ENCODE measurements at regions not wholly inside any gene's neighbourhood (a gene's known extent, or its start where the extent isn't known, plus 50 kb on each side); places are given as distances from the start of the nearest gene placed in this dataset.
"Not testable (repeated sequence)": the region's sequence is repeated elsewhere in the genome, so short reads cannot be mapped to it uniquely, and the experiment has no call there.

GRCh38 chr3:98657457-98657856 is 64.0 kb upstream of the CPOX start:
- peak; percentile 79 for TF ChIP-seq CTCF (IDR thresholded peaks at IDR 0.05; ENCODE audit: low read depth, low read length, missing control alignments)
- no peak for DNase-seq (ENCODE audit: low read depth)
- no peak overlapping the region for H3K4me3 ChIP-seq (ENCODE audit: low read depth, low read length)

GRCh38 chr3:98662699-98663098 is 69.3 kb upstream of the CPOX start:
- H3K4me3 ChIP-seq (ENCODE audit: low read depth, low read length), result no peak overlapping the region
- no peak for TF ChIP-seq CTCF (IDR thresholded peaks at IDR 0.05; ENCODE audit: low read depth, low read length, missing control alignments)
- DNase-seq (ENCODE audit: low read depth), result no peak

GRCh38 chr3:98670020-98670419 is 76.6 kb upstream of the CPOX start:
- no peak for DNase-seq (ENCODE audit: low read depth)
- H3K4me3 ChIP-seq (ENCODE audit: low read depth, low read length), result no peak overlapping the region
- no peak for TF ChIP-seq CTCF (IDR thresholded peaks at IDR 0.05; ENCODE audit: low read depth, low read length, missing control alignments)

GRCh38 chr3:98679986-98680385 is 83.2 kb upstream of the ST3GAL6 start:
- H3K4me3 ChIP-seq (ENCODE audit: low read depth, low read length), result no peak overlapping the region
- no peak for DNase-seq (ENCODE audit: low read depth)
- no peak for TF ChIP-seq CTCF (IDR thresholded peaks at IDR 0.05; ENCODE audit: low read depth, low read length, missing control alignments)

GRCh38 chr3:98680723-98681122 is 82.4 kb upstream of the ST3GAL6 start:
- no peak for TF ChIP-seq CTCF (IDR thresholded peaks at IDR 0.05; ENCODE audit: low read depth, low read length, missing control alignments)
- H3K4me3 ChIP-seq (ENCODE audit: low read depth, low read length), result no peak overlapping the region
- no peak for DNase-seq (ENCODE audit: low read depth)

- TF ChIP-seq CTCF (IDR thresholded peaks at IDR 0.05; ENCODE audit: low read depth, low read length, missing control alignments), result no peak
- no peak for DNase-seq (ENCODE audit: low read depth)
- H3K4me3 ChIP-seq (ENCODE audit: low read depth, low read length), result no peak overlapping the region
Measured at GRCh38 chr3:98681486-98681885, 81.7 kb upstream of the ST3GAL6 start.

- H3K4me3 ChIP-seq (ENCODE audit: low read depth, low read length); DNase-seq (ENCODE audit: low read depth): not testable (repeated sequence)
Measured at GRCh38 chr3:98682391-98682790, 80.7 kb upstream of the ST3GAL6 start.

- no peak for TF ChIP-seq CTCF (IDR thresholded peaks at IDR 0.05; ENCODE audit: low read depth, low read length, missing control alignments)
- no peak for DNase-seq (ENCODE audit: low read depth)
- no peak overlapping the region for H3K4me3 ChIP-seq (ENCODE audit: low read depth, low read length)
Measured at GRCh38 chr3:98688363-98688762, 74.8 kb upstream of the ST3GAL6 start.
